Muscle of back (tissue), 3 donors: ENCODE measurements at regions not wholly inside any gene's neighbourhood (a gene's known extent, or its start where the extent isn't known, plus 50 kb on each side); places are given as distances from the start of the nearest gene placed in this dataset.

ENCODE experiments used
- DNase-seq, 3 donors: peaks; one replicate each; pipeline versions ENCODE4 v3.0.0 to v3.0.0-alpha.2; 2013

DNA sequence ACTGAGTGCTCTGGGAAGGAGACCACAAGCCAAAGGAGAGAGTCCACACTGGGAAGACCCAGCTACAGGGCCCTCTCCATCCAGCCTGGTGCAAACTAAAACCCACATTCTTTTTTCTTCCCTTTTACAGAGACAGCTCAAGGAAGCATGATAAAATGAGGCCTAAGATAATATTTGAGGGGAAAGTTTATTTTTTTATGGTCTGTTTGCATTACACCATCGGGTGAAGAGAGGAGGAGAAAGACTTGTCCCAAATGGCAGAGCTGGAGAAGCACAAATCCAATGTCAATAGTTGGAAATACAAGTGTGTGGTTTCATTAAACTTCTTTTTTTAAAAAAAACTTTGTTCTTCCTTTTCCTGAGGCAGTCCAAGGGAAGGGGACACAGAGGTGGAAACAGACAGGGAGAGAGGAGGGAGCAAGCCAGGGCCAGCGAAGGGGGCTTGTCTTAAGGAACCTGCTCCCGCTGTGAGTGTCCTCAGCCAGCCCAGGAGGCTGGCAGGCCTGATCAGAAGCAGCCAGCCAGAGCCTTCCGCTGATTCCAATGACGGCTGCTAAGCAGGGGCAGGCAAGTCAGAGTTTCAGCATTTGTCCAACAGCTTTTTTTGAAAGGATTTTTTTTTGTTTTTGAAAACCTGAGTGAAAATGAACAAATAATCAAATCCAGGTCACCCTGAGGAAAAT, 203.8 kb upstream of the SIX2 start:
- DNase-seq, result no peak

DNA sequence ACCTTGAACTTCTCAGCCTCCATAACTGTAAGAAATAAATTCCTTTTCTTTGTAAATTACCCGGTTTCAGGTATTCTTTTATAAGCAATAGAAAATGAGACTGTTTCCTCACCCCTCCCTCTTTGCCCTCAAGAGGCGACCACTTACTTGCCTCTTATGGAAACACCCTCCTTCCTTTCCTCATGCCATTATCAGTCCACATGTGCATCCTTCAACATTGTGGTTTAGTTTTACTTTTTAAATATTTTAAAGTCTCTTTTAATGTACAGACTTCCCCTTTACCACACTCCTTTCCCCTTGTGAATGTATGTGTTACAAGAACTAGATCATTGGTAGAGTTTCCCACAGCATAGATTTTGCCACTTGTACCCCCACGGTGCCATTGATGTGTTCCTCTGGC, 202.4 kb upstream of the SIX2 start:
- DNase-seq, result no peak

DNA sequence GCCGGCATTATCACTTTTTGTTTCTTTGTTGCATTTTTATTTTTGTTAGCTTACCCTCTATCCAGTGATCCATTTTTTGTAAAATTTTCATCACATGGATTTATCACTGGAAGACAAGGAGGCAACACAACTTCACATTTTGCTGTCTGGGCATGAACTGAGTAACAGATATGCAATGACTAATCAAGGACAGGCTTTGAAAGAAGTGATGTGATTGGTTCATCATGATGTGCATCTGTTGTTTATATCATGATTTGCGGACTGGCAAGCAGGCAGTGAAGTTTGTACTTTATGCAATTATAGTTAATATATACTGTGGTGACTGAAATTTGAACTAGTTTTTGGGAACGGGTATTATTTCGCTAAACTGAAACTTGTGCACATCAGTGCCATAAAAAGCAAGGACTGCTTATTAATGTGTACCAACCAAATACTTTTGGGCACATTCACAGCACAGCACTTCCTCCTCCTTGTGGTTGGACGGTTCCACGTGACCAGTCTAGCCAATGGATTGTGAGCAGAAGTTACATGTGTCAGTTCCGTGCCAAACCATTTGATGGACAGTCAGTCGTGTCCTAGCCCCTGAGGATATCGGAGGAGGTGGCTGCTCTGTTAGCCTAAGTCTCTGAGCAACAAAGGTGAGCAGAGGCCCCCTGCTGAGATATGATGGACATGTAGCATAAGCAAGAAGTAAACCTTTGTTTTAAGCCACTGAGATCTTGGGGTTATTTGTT, 201.4 kb upstream of the SIX2 start:
- no peak for DNase-seq

DNA sequence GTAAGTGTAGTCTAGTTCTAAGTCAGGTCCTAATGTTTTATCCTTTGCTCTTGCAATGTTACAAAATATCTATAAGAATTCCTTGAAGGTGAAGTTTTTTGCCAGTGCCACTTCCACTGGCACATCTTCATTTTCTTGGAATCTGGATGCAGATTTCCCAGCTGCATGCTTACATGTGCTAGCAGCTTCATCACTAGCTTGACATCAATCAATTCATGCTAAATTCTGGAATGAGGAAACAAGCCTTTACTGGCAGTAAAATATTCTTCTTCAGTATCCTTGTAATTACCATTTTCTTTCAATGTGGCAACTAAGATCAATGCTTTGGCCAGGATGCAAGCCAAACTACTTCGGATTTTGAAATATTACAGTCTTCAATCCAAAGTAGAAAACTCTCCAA, 200.6 kb upstream of the SIX2 start:
- DNase-seq, result no peak

DNA sequence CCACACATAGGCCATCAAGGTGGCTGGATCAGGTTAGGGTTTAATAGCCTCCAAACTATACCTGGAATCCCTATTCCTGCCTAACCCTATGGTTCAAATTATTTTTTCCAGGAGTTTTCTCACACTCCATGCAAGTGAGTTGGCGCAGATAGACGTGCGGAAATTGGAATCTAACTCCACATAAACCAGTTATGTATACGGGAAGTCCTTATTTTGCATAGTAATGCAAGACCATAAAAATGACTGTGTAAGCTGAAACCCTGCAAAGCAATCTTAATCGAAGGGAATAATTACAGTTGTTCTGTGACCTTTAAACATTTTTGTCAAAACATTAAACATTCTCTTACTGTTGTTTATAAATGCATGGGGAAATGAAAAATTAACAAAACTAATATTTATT, 200.1 kb upstream of the SIX2 start:
- no peak for DNase-seq

DNA sequence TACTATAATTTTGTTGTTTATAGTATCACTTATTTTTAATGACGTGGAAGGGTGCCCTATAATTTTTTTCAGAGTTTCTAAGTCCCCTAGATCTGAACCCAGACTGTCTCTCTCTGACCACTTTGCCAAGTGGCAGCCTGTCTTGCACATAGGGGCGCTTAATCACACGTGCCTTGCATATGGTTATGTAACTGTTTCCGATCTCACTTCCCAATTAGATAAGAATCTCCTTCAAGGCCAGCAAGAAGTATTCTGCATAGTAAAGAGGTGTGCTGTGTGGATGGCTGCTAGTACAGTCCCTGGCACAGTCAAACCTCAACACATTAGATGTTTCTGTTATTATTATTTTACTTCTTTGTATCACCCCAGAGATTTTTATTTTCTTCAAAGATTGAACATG, 197.8 kb upstream of the SIX2 start:
- no peak for DNase-seq

DNA sequence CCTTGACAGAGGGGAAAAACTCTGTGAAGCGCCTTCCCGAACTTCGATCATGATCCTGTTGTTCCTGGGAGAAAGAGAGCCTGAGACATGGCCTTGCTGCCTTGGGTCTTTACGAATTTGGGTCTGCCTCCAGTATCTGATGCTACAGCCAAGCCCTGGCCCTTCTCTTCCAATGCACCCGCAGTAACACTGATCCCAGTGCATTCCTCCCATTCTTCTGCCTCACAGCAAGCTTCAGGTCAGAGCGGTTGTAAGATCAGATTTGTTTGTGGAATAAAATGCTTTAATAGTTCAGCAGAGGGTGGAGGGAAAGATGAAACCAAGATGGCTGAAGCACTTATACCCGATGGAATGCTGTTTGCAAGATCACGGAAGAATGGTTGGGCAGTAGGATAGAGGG, 196.7 kb upstream of the SIX2 start:
- DNase-seq, result no peak

DNA sequence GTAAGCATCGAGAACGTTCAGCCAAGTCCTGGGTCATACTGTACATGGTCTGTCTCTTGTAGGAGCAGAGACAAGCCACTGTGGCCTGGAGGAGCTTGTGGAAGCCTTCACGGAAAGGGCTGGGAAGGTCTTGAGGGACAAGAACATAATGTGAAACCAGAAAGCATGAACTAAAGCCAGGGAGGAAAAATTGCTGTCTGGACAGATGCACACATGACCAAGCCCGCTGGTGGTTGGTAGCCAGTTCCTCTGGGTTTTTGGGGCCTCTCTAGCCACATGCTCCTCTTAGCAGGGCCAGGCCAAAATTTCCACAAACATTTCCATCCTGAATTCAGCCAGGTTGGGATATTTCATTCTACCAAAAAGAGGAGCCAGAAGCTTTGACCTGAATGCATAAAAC, 196.2 kb upstream of the SIX2 start:
- no peak for DNase-seq

DNA sequence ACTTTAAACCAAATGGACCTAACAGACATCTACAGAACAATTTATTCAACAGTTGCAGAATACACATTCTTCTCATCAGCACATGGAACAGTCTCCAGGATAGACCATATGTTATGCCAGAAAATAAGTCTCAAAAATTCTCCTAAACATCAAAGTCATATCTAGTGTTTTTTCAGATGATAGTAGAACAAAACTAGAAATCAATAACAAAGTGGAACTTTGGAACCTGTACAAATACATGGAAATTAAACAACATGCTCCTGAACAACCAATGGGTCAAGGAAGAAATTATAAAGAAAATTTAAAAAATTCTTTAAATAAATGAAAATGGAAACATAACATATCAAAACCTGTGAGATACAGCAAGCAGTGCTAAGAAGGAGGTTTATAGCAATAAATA, 194.1 kb upstream of the SIX2 start:
- DNase-seq, result no peak

DNA sequence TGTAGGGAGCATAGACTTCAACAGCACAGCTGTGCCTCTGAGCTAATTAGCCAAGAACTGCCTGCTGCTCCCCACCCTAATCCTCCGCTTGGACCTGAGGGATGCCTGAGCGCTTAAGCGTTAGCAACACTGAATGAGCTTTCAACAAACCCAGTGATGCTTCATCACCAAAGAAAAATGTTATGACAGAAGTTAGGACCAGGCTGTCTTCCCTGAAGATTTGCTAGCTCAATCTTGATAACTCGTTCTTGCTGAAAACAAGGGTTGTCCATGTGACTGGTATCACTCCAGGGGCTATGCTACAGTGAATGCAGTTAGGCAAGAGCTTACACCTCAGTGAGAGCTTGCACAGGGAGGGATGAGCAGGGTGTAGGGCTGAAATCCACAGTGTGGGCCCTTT, 190.7 kb upstream of the SIX2 start:
- peak; percentile 48 to 78 (median 57) for DNase-seq

DNA sequence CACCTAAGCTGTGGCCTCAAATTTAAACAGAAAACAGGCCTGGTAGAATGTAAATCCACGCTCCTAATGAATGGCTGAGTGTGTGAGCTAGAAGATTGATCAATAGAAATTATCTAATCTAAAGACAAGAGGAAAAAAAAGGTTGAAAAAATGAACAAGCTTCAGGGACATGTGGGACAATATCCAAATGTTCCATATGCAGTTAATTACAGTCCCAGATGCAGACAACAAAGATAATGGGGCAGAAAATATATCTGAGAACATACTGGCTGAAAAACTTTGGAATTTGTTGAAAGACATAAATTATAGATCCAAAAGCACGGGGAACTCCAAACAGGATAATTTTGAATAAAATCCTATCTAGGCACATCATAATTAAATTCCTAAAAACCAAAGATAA, 186.7 kb upstream of the SIX2 start:
- DNase-seq, result peak in 1 of 3 donors; percentile 32

DNA sequence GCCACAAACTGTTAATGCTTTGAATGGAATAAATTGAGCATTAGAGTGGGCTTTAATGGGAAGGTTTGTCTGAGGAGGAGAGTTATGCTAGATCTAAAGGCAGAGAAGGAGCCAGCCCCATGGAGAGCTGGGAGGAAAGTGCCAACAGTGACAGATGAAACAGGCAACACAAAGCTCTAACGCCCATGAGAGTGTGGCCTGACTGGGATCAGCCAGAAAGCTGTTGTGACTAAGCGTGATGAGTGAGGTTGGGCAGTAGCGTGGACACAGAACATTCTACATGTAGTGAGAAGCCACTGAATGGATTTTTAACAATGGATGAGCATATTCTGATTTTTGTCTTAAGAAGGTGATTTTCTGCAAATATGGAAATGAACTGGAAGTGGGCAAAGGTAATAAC, 185.3 kb upstream of the SIX2 start:
- DNase-seq, result no peak

DNA sequence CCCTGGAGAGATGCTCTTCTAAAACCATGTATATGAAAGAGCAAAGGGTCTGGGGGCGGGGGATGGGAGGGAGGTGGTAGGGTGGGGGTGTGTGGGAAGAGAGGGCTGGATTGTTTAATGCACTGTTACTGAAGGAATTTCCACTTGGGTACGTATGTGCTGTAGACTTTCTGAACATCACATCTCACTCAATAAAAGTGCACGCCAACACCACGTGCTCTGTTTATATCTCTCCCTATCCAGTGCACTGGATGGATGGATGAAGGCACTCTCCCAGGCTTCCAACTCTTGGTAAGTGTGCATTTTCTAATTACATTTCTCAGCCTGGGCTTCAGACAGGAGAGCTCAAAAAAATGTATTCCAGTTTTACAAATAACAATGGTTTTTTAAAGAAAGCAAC, 184.3 kb upstream of the SIX2 start:
- DNase-seq, result no peak

DNA sequence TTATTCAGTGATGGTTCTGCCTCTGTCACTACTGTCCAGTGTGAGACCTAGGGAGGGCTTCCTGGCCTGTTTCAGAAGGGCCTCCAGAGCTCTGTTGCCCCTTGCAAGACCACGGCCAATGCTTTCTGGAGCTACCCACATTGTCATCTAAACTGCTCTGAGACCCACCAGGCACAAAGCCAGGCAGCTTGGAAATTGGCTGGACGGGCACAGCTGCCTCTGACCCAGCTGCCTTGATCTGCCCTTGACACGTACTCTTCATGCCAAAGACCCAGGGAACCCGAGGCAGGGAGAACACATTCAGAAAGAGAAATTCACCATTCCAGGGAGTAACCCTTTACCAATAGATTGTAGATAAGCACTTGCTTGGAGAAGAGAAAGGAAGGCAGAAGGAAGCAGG, 183.7 kb upstream of the SIX2 start:
- DNase-seq, result peak in 1 of 3 donors; percentile 69

DNA sequence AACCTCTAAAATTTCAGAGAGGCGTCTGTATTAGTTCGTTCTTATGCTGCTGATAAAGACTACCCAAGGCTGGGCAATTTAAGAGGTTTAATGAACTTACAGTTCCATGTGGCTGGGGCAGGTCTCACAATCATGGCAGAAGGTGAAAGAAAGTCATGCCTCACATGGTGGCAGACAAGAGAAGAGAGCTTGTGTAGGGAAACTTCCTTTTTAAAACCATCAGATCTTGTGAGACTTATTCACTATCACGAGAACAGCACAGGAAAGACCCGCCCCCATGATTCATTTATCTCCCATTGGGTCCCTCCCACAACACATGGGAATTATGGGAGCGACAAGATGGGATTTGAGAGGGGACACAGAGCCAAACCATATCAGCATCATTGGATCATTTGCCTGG, 183.2 kb upstream of the SIX2 start:
- no peak for DNase-seq

DNA sequence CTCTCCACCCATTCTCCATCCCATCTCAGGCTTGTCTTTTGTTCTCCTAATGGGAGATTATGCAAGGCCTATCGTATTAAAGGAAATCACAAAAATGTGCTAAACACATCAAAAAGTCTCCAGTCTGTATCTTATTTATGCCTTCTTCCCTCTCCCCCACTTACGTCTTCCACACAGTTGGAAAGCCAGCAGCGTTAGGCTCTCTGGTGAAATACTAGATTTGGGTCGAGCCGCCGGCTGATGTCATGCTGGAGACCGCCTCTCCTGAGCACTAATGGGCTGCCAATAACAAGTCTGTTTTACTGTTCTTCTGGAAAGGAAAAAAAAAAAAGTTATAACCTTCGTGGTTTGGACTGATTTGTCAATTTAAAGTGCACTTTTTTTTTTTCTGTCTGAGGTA, 182.7 kb upstream of the SIX2 start:
- DNase-seq, result peak; percentile 59 to 90 (median 82)

DNA sequence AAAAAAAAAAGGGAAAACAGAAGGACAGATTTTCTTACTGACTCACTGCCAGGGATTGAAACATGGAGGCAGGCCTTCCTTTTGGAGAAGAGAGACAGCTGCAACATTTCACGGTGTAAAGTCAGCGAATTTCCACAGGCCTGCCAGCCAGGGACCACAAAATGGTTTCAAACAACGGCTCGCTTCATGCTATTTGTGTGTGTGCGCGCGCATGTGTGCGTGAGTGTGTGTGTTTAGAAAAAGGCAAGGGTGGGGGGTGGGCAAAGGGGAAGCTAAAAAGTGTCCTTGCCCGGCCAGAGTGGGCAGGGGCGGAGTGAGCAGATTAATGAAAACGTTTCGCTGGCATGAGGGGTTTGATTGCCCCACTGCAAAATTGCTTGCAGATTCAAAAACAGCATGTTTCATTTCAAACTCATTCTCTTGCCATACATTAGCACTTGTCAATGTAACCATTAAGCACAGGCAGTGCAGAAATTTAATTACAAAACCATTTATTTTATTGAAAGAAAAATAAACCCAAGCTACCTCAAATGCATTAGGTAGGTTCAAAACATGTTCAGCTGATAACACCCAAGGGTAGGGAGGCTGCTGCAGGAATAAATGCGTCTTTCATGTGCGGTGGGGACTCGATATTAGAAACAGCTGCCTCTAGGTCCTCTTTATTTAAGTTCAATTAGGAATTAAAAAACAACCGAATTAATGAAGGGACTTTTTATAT, 182.1 kb upstream of the SIX2 start:
- DNase-seq, result peak in 2 of 3 donors; percentile 52 to 76

DNA sequence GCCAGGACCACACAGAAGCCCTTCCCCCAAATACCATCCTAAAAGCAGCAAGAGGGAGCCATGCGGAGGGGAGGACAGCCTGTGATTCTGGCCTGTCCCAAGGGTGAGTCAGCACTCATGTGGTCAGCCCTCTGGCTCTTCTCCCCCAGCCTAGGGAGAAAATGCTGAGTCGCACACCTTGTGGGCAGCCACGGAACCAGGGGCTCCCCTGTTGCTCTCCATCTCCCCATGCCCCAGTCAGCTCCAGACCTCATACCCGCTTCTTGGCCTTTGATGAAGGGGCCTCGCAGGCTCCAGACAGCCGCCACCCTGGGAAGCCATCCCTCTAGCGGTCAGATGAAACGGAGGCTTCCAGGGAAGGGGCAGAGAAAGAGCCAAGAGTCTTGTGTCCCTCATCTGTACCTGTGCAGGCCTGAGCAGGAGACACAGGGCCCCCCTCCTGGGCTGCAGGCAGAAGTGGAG, 181.3 kb upstream of the SIX2 start:
- peak in 1 of 3 donors; percentile 22 for DNase-seq

DNA sequence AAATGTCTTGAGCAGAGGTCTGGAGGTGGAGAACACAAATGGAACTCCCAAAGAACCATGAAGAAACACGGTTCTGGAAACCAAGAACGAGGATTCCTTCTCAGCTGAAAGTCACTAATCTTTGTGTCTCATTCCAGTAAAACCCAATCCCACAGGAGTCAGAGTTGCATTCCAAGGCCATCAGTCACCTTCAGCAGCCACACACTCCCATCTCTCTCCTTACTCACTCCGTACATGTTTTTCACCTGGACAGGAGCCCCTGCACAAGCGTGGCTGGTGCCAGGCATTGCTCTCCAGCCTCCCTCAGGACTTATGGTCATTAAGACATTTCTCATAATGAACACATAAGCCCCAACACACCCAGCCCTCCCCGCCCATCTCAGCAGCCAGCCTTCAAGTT, 175.4 kb upstream of the SIX2 start:
- DNase-seq, result no peak

DNA sequence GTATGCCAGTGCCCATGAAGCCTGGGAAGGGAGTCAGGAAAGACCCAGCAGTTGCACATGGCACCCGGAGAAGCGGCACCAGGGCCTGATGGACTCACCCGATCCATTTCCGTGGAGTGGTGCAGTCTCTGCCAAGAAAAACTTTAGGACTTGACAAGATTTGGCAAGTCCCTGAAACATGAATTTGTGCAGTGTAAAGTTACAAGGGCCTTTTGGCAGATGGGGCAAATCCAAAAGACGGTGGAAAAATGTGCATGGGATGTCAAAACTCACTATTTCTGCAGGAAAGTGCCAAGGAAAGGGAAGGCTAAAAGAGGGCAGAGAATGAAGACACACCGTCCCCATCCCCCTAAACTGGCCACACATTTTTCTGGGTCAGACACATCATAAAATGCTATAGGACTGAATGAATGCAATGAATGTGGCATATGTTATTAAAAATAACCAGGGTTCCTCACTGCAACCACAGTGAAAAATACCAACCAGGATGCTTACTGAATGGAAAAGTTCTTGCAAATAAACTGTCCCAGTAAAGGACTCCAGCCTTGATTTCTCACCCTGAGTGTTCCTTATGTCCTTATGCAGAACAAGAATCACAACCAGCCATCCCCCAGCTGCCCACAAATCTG, 173.5 kb upstream of the SIX2 start:
- peak in 1 of 3 donors; percentile 53 for DNase-seq

DNA sequence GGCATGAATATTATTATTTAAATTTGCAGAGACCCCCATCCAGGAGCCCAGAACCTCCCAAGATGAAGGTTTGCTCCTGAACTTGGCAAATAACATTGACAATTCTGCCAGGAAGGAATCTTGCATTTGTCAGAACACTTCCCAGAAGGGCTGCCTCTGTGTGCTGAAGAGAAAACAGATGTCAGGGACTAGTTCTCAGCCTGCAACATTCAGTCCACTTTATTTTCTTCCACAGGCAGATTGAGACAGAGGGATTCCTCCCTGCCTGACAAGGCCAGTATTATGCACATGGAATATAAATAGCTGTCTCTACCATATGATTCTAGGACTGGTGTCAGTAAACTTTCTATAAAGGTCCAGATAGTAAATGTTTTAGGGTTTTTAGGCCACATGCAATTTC, 171.5 kb upstream of the SIX2 start:
- peak in 1 of 3 donors; percentile 16 for DNase-seq

DNA sequence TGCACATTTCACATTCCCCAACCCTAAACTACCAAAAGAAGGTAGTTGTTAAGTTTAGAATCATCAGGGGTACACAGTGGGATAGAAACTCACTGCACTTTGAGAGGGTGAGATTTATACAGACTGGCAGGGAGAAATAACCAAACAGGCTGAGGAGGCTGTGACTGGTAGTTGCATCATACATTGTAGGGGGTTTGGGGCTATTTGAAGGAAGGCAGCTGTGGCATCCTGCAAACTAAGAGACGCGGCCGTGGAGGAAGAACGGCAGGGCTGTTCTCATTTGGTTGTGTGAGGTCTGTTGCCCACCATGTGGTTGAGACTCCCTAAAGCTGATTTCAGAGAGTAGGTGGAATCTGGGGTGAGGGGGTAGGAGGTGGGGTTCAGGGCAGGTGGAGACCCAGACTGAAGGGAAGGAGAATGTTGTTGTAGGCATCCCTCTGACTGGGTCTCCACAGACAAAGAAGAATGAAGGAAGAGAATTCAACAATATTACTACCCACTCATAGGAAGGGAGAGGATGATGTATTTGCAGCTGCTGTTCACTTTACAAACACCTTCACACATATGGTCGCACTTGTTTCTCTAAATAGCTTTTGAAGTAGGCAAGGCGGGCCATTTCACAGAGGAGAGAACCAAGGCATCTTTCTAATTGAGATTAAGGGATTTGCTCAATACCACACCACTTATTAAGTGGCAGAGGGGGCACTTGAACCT, 170.9 kb upstream of the SIX2 start:
- DNase-seq, result no peak
